Heart right ventricle (tissue), 16 donors: ENCODE measurements at regions not wholly inside any gene's neighbourhood (a gene's known extent, or its start where the extent isn't known, plus 50 kb on each side); places are given as distances from the start of the nearest gene placed in this dataset.

ENCODE experiments used
- ATAC-seq, 8 donors: fragments of 200-7000 bp; cut with Tn5 transposase; one replicate each; pipeline ENCODE4 v1.9.1; 2020; ENCODE audit warnings: mild to moderate bottlenecking in 8 of 8, moderate library complexity in 8 of 8, moderate number of reproducible peaks in 1 of 8
- DNase-seq, 2 donors: peaks; one replicate each; pipeline ENCODE4 v3.0.0-alpha.2; 2020
- H3K27ac ChIP-seq, 10 donors: fragments of 200-600 bp; sonication (generic) in 2 of 10; one replicate each; pipeline versions ENCODE4 v1.5.0 to v1.8.0; 2020 to 2022; ENCODE audit warnings: mild to moderate bottlenecking in 3 of 10
- H3K27me3 ChIP-seq, 7 donors: fragments of 200-600 bp; one replicate each; pipeline ENCODE4 v1.8.0; 2021 to 2022; ENCODE audit warnings: mild to moderate bottlenecking in 2 of 7
- H3K36me3 ChIP-seq, 9 donors: fragments of 200-600 bp; sonication (generic) in 1 of 9; one replicate each; pipeline versions ENCODE4 v1.5.0 to v1.8.0; 2020 to 2022; ENCODE audit warnings: mild to moderate bottlenecking in 2 of 9
- H3K4me1 ChIP-seq, 9 donors: fragments of 200-600 bp; sonication (generic) in 1 of 9; one replicate each; pipeline versions ENCODE4 v1.5.0 to v1.8.0; 2020 to 2022; ENCODE audit warnings: mild to moderate bottlenecking in 4 of 9
- H3K4me3 ChIP-seq, 10 donors: fragments of 200-600 bp; sonication (generic) in 2 of 10; one replicate each; pipeline versions ENCODE4 v1.5.0 to v1.8.0; 2020 to 2022; ENCODE audit warnings: mild to moderate bottlenecking in 7 of 10, moderate library complexity in 2 of 10
- H3K9me3 ChIP-seq, 11 donors: fragments of 200-600 bp in 10 of 11; sonication (generic) in 2 of 11; one replicate each; pipeline versions ENCODE4 v1.5.0 to v1.8.0; 2013 to 2022; ENCODE audit warnings: mild to moderate bottlenecking in 2 of 11, control low read depth in 1 of 11, moderate library complexity in 1 of 11
- CTCF ChIP-seq, 9 donors: fragments of 200-600 bp; sonication (generic) in 2 of 9; IDR thresholded peaks; one replicate each; pipeline versions ENCODE4 v1.5.0 to v1.8.0; 2021 to 2022; ENCODE audit warnings: antibody characterized with exemption in 9 of 9, mild to moderate bottlenecking in 5 of 9, moderate library complexity in 1 of 9
- WGBS, 2 donors: extraction: QIAGEN DNeasy Blood & Tissue Kit; methylation state at CpG; one replicate each; pipeline ENCODE4 v1.1.7; 2013; ENCODE audit warnings: inconsistent platforms in 1 of 2; 5-methylcytosine and 5-hydroxymethylcytosine counted together
- intact Hi-C, 10 donors: fragments of 100-400 bp; cut with DNase I; formaldehyde crosslinking; loops; one replicate each; pipeline versions ENCODE4 v1.11.1 to v1.14.2; 2022
- donor health status: Arrhythmogenic right ventricular cardiomyopathy.
- donor health status: ischemic (EF 13 %, LVEDD 7.1; RV severe dilation, severe dysfunction).
- donor health status: healthy with polysubstance abuse.
- donor health status: DM: no; HTN: yes; CAD: no.
- donor health status: DM: no; HTN: no; CAD: no.
- donor health status: ischemic (EF 25% LVEDD 6.9; RV normal size, moderate dysfunction).
- donor health status: ischemic (EF 25% LVEDD 5.7; RV mildly dilated, moderate dysfunction).
- donor health status: healthy.
- donor health status: DM: yes; HTN: yes; CAD: no.
- donor health status: Ischemic cardiomyopathy.
- donor health status: ischemic (EF 35%, LVEDD 5.7; RV mildly dilated, moderate dysfunction).
- donor health status: nonischemic (EF 11% LVEDD 7.7; RV severe dilation, severe dysfunction).
- donor health status: DM: yes; HTN: yes; CAD: no.
- donor health status: PGD.
- donor health status: ischemic (EF 29% LVEDD 5.4; RV normal size, mild dysfunction).
- donor health status: nonischemic (EF 23%, LVEDD 6.1; RV moderate dilation, normal function).

- Histone ChIP-seq H3K27me3 (no peaks in the 10 kb centered on the region), H3K36me3 (no peaks in the 10 kb centered on the region), H3K27ac (no peak overlapping the region), H3K4me1 (no peaks in the 10 kb centered on the region), H3K4me3 (no peak overlapping the region), H3K9me3 (peaks cover 0 to 34% (median 2%) of the 10 kb centered on the region in 11 donors)
- WGBS, 2 donors: 81 to 88% methylated on average over 1 of the region's 1 CpG
- no peak for TF ChIP-seq CTCF (IDR thresholded peaks at IDR 0.05)
- intact Hi-C loops: no loop called here
- no peak for ATAC-seq
- no peak for DNase-seq
Observed at GRCh38 chr1:75062111-75062510, 72.1 kb upstream of the LHX8 start.

GRCh38 chr1:75067975-75068374 lies 66.2 kb upstream of the LHX8 start:
- peaks cover 0 to 21% (median 2%) of the 10 kb centered on the region in 11 donors for H3K9me3 ChIP-seq
- no peaks in the 10 kb centered on the region for H3K27me3 ChIP-seq
- intact Hi-C loops: no loop called here
- H3K27ac ChIP-seq: no peak overlapping the region
- no peak for TF ChIP-seq CTCF (IDR thresholded peaks at IDR 0.05)
- ATAC-seq (no peak), DNase-seq (no peak)
- no peaks in the 10 kb centered on the region for H3K4me1 ChIP-seq
- no peaks in the 10 kb centered on the region for H3K36me3 ChIP-seq
- H3K4me3 ChIP-seq: no peak overlapping the region
- WGBS, 2 donors: 65 to 76% methylated on average over 1 of the region's 1 CpG

GRCh38 chr1:75074831-75075395 lies 59.3 kb upstream of the LHX8 start:
- intact Hi-C loops: no loop called here
- Histone ChIP-seq H3K36me3 (no peaks in the 10 kb centered on the region), H3K4me1 (no peaks in the 10 kb centered on the region), H3K27ac (no peak overlapping the region), H3K4me3 (no peak overlapping the region), H3K27me3 (no peaks in the 10 kb centered on the region), H3K9me3 (peaks cover 0 to 6% (median 0%) of the 10 kb centered on the region in 11 donors)
- DNase-seq (no peak), ATAC-seq (no peak)
- 20 to 23% methylated on average over 4 of the region's 4 CpGs for WGBS, 2 donors
- TF ChIP-seq CTCF (IDR thresholded peaks at IDR 0.05): no peak

- ATAC-seq (no peak), DNase-seq (no peak)
- WGBS, 2 donors: 49 to 50% methylated on average over 4 of the region's 4 CpGs
- H3K4me1 ChIP-seq: no peaks in the 10 kb centered on the region
- no peaks in the 10 kb centered on the region for H3K9me3 ChIP-seq
- no peak overlapping the region for H3K4me3 ChIP-seq
- no peaks in the 10 kb centered on the region for H3K36me3 ChIP-seq
- H3K27ac ChIP-seq: no peak overlapping the region
- intact Hi-C loops: loop anchor here in 1 of 10 donors (5.0 kb wide), 1 partner anchor 622 kb away; no protein-coding TSS in a partner anchor
- no peak for TF ChIP-seq CTCF (IDR thresholded peaks at IDR 0.05)
- H3K27me3 ChIP-seq: no peaks in the 10 kb centered on the region
Observed at GRCh38 chr1:75079538-75080290, 54.5 kb upstream of the LHX8 start.
